ENCODE measurements at regions not wholly inside any gene's neighbourhood (a gene's known extent, or its start where the extent isn't known, plus 50 kb on each side); places are given as distances from the start of the nearest gene placed in this dataset.

DNA sequence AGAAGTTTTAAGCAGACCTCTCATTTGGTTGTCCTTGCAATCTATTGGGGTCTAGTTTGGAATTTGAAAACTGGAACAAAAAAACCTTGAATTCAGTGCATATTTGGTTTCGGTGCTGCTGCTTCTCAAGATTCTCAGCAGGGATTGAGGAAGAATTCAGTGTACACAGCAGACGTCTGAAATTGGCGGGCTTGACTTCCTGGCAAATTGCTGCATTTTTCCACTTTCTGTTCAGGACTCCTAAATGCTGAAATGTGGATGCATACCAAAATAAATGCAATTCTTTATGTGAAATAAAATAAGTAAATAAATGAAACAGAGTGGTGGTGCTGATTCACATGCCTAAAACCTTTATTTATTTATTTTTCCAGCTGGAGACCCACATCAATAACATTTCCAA is 332.4 kb upstream of the KYNU start:
- H4K20me1 ChIP-seq (ENCODE audit: control insufficient read depth, insufficient read depth, insufficient read length) = no peaks in the 10 kb centered on the region
- H2BK12ac ChIP-seq (ENCODE audit: insufficient read length, low read depth, low read length) = no peak overlapping the region
- H3K4me1 Mint-ChIP-seq = no peaks in the 10 kb centered on the region
- WGBS (ENCODE audit: extremely low coverage, insufficient read length, low lambda C conversion rate) = no CpG with 5 or more reads among the region's 3 CpGs
- DNase-seq = no peak
- no peaks in the 10 kb centered on the region for H3K23me2 ChIP-seq (ENCODE audit: insufficient read length, low read depth, low read length, poor library complexity, severe bottlenecking)
- H3K27ac Mint-ChIP-seq = no peak overlapping the region
- H3K9me3 ChIP-seq (ENCODE audit: control insufficient read depth, low read depth, low read length) = no peaks in the 10 kb centered on the region
- H4K5ac ChIP-seq (ENCODE audit: insufficient read length, low read depth, low read length) = no peak overlapping the region
- H3K4me2 ChIP-seq (ENCODE audit: insufficient read depth, insufficient read length, low read length) = no peak overlapping the region
- H3K4ac ChIP-seq (ENCODE audit: low read depth, low read length) = no peak overlapping the region
- peaks cover 0 to 10% (median 0%) of the 10 kb centered on the region in 3 experiments; a peak in 1 of 7 replicates for H3K36me3 Mint-ChIP-seq (ENCODE audit: insufficient read depth in 1 of 3, low read depth in 3 of 3)
- TF ChIP-seq, protein P1, sequence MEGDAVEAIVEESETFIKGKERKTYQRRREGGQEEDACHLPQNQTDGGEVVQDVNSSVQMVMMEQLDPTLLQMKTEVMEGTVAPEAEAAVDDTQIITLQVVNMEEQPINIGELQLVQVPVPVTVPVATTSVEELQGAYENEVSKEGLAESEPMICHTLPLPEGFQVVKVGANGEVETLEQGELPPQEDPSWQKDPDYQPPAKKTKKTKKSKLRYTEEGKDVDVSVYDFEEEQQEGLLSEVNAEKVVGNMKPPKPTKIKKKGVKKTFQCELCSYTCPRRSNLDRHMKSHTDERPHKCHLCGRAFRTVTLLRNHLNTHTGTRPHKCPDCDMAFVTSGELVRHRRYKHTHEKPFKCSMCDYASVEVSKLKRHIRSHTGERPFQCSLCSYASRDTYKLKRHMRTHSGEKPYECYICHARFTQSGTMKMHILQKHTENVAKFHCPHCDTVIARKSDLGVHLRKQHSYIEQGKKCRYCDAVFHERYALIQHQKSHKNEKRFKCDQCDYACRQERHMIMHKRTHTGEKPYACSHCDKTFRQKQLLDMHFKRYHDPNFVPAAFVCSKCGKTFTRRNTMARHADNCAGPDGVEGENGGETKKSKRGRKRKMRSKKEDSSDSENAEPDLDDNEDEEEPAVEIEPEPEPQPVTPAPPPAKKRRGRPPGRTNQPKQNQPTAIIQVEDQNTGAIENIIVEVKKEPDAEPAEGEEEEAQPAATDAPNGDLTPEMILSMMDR (conservative IDR thresholded peaks at IDR 0.05) = no peak
- H3K56ac ChIP-seq (ENCODE audit: insufficient read length, low read depth, low read length) = no peak overlapping the region
- no peaks in the 10 kb centered on the region for H3K79me1 ChIP-seq (ENCODE audit: insufficient read depth, low read depth, low read length, poor library complexity, severe bottlenecking)
- no peak overlapping the region for H3K14ac ChIP-seq (ENCODE audit: insufficient read depth, low read length)
- H3K18ac ChIP-seq (ENCODE audit: insufficient read length, low read depth, low read length) = no peak overlapping the region
- no peaks in the 10 kb centered on the region for H3K4me1 ChIP-seq (ENCODE audit: insufficient read depth, low read length)
- no peak overlapping the region for H2BK5ac ChIP-seq (ENCODE audit: insufficient read length, low read length)
- H4K8ac ChIP-seq (replicated peaks; ENCODE audit: insufficient read length, low read depth, low read length) = no peak overlapping the region
- no peak overlapping the region for H2BK15ac ChIP-seq (ENCODE audit: low read depth, low read length)
- peaks cover 0 to 2% of the 10 kb centered on the region in 2 experiments; a peak in 1 of 5 replicates for H3K9me3 Mint-ChIP-seq
- no peak overlapping the region for H2AFZ ChIP-seq (ENCODE audit: low read length)
- H3K4me3 Mint-ChIP-seq = no peak overlapping the region
- H3K23ac ChIP-seq (ENCODE audit: insufficient read length, low read depth, low read length) = no peak overlapping the region
- no peak overlapping the region for H2BK120ac ChIP-seq (ENCODE audit: low read depth, low read length, poor library complexity, severe bottlenecking)
- H3K79me2 ChIP-seq (ENCODE audit: insufficient read depth, low read length) = no peaks in the 10 kb centered on the region
- H3K27me3 Mint-ChIP-seq (ENCODE audit: low read depth) = no peaks in the 10 kb centered on the region
- no peak overlapping the region for H3K27ac ChIP-seq (ENCODE audit: insufficient read length, low read depth, low read length)
- H3T11ph ChIP-seq (ENCODE audit: low read length) = no peak overlapping the region
- no peak overlapping the region for H2AK5ac ChIP-seq (ENCODE audit: insufficient read length, low read length)
- no peaks in the 10 kb centered on the region for H3K27me3 ChIP-seq (ENCODE audit: insufficient read depth, low read length)
- no peak overlapping the region for H2BK20ac ChIP-seq (ENCODE audit: low read depth, low read length, poor library complexity, severe bottlenecking)
- no peak overlapping the region for H4K91ac ChIP-seq (ENCODE audit: insufficient read length, low read depth, low read length)
- no peak overlapping the region for H3K9ac ChIP-seq (ENCODE audit: extremely low read depth, insufficient read length, low read length)

Measured in H9 (cell line).